ENCODE measurements at regions not wholly inside any gene's neighbourhood (a gene's known extent, or its start where the extent isn't known, plus 50 kb on each side); places are given as distances from the start of the nearest gene placed in this dataset.

- Mint-ChIP-seq H3K4me1 (ENCODE audit: low read depth) (no peaks in the 10 kb centered on the region), H3K27me3 (peaks cover 13% of the 10 kb centered on the region), H3K9me3 (no peaks in the 10 kb centered on the region), H3K27ac (no peak overlapping the region), H3K36me3 (ENCODE audit: low read depth) (no peaks in the 10 kb centered on the region), H3K4me3 (no peak overlapping the region)
- POLR2A ChIA-PET = no interaction called here
- intact Hi-C loops (cut with micrococcal nuclease) = no loop called here
- DNase-seq (no peak), ATAC-seq (no peak)
- CTCF ChIA-PET = no interaction called here
- TF ChIP-seq CTCF (IDR thresholded peaks at IDR 0.05) = no peak
Observed at GRCh38 chr4:81375745-81376144, 96.0 kb downstream of the RASGEF1B start.

GRCh38 chr4:81369886-81370285 is 101.8 kb downstream of the RASGEF1B start:
- peaks cover 9% of the 10 kb centered on the region for H3K27me3 Mint-ChIP-seq
- intact Hi-C loops (cut with micrococcal nuclease) = no loop called here
- no peak for TF ChIP-seq CTCF (IDR thresholded peaks at IDR 0.05)
- POLR2A ChIA-PET = no interaction called here
- no peak overlapping the region for H3K4me3 Mint-ChIP-seq
- H3K36me3 Mint-ChIP-seq (ENCODE audit: low read depth) = no peaks in the 10 kb centered on the region
- CTCF ChIA-PET = no interaction called here
- no peak overlapping the region for H3K27ac Mint-ChIP-seq
- DNase-seq (no peak), ATAC-seq (no peak)
- H3K9me3 Mint-ChIP-seq = no peaks in the 10 kb centered on the region
- H3K4me1 Mint-ChIP-seq (ENCODE audit: low read depth) = no peaks in the 10 kb centered on the region

GRCh38 chr4:81366779-81367178 is 104.9 kb downstream of the RASGEF1B start:
- ATAC-seq = no peak
- TF ChIP-seq CTCF (IDR thresholded peaks at IDR 0.05) = no peak
- Mint-ChIP-seq H3K9me3 (no peaks in the 10 kb centered on the region), H3K36me3 (ENCODE audit: low read depth) (no peaks in the 10 kb centered on the region), H3K4me3 (no peak overlapping the region), H3K27me3 (peaks cover 15% of the 10 kb centered on the region), H3K27ac (no peak overlapping the region), H3K4me1 (ENCODE audit: low read depth) (no peaks in the 10 kb centered on the region)
- intact Hi-C loops (cut with micrococcal nuclease) = no loop called here
- DNase-seq = no peak
- ChIA-PET POLR2A (no interaction called here), CTCF (no interaction called here)

- no peak for TF ChIP-seq CTCF (IDR thresholded peaks at IDR 0.05)
- no peak overlapping the region for H3K4me3 Mint-ChIP-seq
- ATAC-seq = no peak
- CTCF ChIA-PET = interaction anchor here (1.1 kb wide), 1 partner anchor 9 kb away, joined by 4 read pairs; no protein-coding TSS in a partner anchor
- no peaks in the 10 kb centered on the region for H3K36me3 Mint-ChIP-seq (ENCODE audit: low read depth)
- H3K27me3 Mint-ChIP-seq = peaks cover 20% of the 10 kb centered on the region
- intact Hi-C loops (cut with micrococcal nuclease) = no loop called here
- H3K9me3 Mint-ChIP-seq = no peaks in the 10 kb centered on the region
- no peak for DNase-seq
- H3K4me1 Mint-ChIP-seq (ENCODE audit: low read depth) = no peaks in the 10 kb centered on the region
- no peak overlapping the region for H3K27ac Mint-ChIP-seq
- POLR2A ChIA-PET = no interaction called here
Observed at GRCh38 chr4:81360737-81361136, 111.0 kb downstream of the RASGEF1B start.

- intact Hi-C loops (cut with micrococcal nuclease) = no loop called here
- Mint-ChIP-seq H3K27ac (no peak overlapping the region), H3K4me1 (ENCODE audit: low read depth) (no peaks in the 10 kb centered on the region), H3K27me3 (peaks cover 15% of the 10 kb centered on the region), H3K4me3 (no peak overlapping the region), H3K36me3 (ENCODE audit: low read depth) (no peaks in the 10 kb centered on the region), H3K9me3 (no peaks in the 10 kb centered on the region)
- POLR2A ChIA-PET = no interaction called here
- ATAC-seq (no peak), DNase-seq (no peak)
- CTCF ChIA-PET = no interaction called here
- no peak for TF ChIP-seq CTCF (IDR thresholded peaks at IDR 0.05)
Observed at GRCh38 chr4:81359207-81359606, 112.5 kb downstream of the RASGEF1B start.

All from activated CD8-positive, alpha-beta T cell treated with anti-CD3 and anti-CD28 coated beads for 36 hours (primary cell).